HG02678 (cell line): ENCODE measurements at regions not wholly inside any gene's neighbourhood (a gene's known extent, or its start where the extent isn't known, plus 50 kb on each side); places are given as distances from the start of the nearest gene placed in this dataset.
"Not testable (repeated sequence)": the region's sequence is repeated elsewhere in the genome, so short reads cannot be mapped to it uniquely, and the experiment has no call there.

Experiments used
- ATAC-seq: cut with Tn5 transposase; IDR thresholded peaks from one replicate; pipeline ENCODE4 v1.9.1; 2021; ENCODE audit warnings: mild to moderate bottlenecking, moderate library complexity; ENCODE audit not compliant: unreplicated experiment

GRCh38 chr3:107217172-107217571 is 160.1 kb upstream of the CCDC54 start:
- no peak for ATAC-seq

GRCh38 chr3:107218864-107219269 is 158.4 kb upstream of the CCDC54 start:
- no peak for ATAC-seq

GRCh38 chr3:107220538-107220937 is 156.7 kb upstream of the CCDC54 start:
- ATAC-seq = no peak

DNA sequence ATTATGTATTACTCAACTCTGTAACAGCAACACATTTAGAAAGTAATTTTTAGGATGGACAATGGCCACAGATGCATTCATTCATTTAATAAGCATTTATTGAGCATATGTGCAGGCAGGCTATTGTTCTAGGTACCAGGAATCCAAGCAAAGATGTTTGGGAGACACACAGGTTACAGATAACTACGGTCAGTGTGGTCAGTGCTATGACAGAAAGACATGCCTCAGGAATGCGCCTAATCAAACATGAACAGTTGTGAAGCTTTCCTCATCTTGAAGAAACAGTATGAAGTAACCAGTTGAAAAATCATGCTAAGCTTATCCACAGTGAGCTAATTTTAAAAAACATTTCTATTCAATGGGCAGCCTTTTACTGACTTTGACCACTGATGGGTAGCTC is 155.4 kb upstream of the CCDC54 start:
- no peak for ATAC-seq

- no peak for ATAC-seq
Measured at GRCh38 chr3:107222907-107223306, 154.3 kb upstream of the CCDC54 start.

DNA sequence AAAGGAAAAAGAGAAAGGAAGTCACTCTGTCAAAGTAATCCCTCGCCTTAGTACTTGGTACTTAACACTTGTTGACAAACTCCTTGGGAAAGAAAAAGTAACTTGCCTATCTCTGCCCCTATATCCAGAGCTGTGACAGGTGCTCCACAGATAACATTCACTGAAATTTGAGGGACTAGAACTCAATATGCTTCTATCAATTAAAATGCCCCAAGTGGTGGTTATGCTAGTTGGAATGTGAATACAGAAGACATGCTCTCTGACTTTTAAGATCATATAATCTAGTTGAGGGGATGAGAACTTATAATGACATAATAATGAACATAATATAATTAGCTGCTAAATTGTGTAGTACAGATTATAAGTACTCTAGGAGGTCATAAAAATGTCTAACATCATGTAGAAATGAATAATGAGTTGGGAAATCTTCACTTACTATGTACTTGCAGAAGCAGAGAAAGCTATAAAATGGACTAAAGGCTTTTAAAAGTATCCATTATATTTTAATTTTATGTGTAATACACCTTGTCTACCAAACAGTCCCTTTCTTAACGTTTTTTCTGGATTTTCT is 153.1 kb upstream of the CCDC54 start:
- no peak for ATAC-seq

- ATAC-seq = no peak
Measured at GRCh38 chr3:107227091-107227490, 150.1 kb upstream of the CCDC54 start.

- not testable (repeated sequence) for ATAC-seq
Measured at GRCh38 chr3:107233877-107234276, 143.4 kb upstream of the CCDC54 start.

DNA sequence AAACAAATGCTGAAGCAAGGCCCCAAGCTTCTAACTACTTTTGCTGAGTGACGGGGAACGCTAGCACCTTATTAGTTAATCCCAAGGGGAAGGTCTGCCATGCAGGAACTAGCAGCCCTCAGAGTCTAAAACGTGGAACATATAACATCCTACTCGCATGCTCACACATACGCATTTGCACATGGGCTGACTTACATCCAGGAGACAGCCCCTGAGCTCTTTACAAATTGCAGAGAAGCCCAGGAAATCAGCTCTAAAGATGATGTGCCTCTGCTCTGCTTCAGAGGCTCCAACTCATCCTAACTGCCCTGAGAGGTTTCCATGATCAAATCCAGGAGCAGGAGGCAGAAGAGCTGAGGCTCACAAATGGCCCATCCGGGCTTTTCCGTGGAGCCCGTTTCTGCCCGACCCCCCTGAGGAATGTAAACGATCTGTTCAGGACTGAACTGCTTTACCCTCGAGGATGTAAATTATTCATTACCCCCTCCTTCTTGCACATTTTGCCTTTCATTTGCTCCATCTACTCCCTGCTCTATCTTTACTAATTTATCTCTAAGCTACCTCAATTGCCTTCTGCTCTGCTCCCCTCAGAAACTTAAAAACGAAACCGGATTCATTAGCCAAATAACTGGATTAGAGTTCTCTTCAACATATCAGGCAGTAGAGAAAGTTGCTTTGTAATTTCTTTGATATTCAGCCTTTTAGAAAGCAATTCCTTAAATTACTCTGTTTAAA is 141.9 kb upstream of the CCDC54 start:
- ATAC-seq = no peak

DNA sequence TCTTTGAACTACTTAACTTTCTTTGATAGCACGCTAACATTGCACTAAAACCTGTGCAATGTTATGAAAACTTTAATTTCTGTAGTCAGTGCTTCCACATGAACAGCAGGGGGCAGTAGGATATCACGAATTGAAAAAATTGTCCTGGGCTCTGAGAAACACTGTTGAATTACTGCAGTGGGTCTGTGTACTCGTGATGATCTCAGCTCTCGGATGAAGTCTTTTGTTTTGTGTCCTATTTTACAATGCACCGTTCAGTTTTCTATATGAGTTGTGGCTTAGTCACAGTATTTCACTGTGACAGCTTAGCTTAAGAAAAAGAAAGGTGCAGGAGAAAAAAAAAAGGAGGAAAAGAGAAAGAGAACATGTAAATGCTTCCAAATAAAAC is 141.3 kb upstream of the CCDC54 start:
- ATAC-seq = peak; percentile 62

GRCh38 chr3:107236655-107237337 is 140.4 kb upstream of the CCDC54 start:
- ATAC-seq = no peak

GRCh38 chr3:107238787-107239186 is 138.5 kb upstream of the CCDC54 start:
- no peak for ATAC-seq

GRCh38 chr3:107239703-107240102 is 137.5 kb upstream of the CCDC54 start:
- ATAC-seq = no peak

DNA sequence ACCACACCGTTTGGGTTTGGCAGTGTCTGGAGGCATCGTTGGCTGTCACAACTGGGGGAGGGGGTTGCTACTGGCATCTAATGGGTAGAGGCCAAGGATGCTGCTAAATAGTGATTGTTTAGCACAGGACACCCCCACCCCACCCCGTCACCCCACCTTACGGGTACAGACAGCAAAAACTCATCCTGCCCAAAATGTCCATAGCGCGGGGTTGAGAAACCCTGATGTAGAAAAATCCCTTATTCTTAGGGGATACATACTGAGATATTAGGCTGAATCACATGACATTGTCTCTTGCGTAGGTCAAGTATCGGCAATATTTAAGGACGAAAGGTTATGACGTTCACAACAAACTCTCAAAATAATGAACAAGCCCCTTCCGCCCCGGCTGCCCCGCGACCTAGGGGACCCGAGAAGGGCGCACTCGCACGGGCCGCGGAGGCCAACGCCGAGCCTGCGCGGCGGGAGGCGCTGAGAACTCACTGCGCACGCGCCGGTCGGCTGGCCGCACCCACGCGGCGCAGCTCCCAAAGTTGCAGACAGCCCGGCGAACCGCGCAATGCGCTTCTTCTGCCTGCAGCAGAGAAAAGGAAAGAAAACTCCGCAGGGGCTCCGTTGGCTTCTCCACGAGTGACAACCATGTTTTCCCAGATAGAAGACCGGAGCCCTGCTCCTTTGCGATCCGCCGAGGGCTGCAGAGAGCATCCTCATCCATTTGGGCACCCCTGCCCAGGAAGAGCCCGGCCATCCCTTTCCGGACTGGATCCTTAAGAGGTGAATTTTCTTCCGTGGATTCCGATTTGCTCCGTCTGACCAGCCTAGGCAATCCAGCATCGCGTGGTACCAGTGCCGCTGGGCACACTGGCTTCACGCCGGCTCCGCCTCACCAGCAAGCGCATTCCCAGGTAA is 136.8 kb upstream of the CCDC54 start:
- ATAC-seq = peak; percentile 94

DNA sequence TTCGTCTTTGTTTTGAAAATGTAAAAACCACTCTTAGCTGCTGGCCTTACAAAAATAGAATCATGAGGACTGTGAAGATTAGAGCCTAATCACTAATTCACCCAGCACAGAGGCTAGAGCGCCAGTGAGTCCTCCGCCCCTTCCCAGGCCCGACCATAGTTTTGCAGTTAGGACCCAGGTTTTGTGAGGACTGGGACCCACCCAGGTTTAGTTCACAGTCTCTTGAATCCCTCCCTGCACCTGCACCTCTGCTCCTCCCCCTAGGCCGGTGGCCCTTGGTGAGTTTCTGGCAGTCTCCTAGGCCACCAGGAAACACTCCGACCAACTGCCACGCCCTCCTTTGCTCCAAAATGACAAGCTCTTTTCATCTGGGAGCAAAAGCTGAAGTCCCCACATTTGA is 136.0 kb upstream of the CCDC54 start:
- peak; percentile 43 for ATAC-seq

GRCh38 chr3:107242579-107242978 is 134.7 kb upstream of the CCDC54 start:
- ATAC-seq = no peak

DNA sequence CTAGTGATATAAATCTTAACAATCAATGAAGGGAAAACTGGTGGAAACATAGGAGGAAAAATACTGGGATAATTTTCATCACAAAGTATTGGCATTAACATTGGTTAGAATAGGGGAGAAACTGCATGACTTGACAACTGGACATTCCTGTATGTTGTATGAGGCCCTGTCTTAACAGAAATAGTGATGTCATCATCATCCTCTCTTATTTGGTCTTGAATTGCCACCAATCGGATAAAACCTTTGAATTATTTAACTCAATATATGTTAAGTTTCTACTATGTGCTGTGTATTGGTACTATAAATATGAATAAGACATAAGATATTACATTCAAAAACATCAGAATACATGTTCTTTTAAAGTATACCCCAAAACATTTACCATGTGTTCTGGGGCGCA is 130.1 kb upstream of the CCDC54 start:
- ATAC-seq = no peak

DNA sequence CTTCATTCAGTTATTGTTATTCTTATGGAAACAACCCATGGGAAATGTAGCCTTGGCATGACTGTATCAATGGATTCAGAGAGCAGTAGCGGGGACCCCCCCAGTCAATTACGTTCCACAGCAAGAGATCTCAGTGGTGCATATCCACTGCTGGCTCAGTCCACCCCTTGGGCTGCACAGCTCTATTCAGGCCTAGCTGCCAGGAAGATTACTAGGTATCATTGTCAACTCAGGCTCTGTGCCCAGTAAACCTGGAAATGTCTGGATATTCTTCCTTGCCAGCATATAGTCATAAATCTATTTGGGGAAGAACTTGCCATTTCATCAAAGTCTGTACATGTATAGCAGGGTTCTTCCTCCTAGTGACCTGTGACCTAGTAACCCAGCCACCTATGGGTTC is 128.1 kb upstream of the CCDC54 start:
- no peak for ATAC-seq

- no peak for ATAC-seq
Measured at GRCh38 chr3:107250221-107250620, 127.0 kb upstream of the CCDC54 start.

DNA sequence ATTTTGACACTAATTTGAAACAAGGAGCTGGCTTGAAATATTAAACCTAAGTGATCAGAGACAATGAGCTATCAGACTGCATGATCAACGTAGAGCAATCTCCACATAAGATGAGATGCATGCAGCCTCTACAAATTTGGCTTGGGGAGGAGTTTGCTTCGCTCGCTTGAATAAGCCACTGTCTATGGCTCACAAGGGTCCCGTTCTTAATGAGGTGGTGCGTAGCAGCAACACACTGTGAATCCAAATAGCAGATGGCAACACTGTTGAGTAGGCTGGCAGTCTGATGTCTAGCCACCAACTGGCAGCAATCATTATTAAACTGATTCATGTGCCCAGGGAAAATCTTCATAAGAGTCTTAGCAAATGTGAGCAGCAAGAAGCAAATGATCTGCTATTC is 125.4 kb upstream of the CCDC54 start:
- no peak for ATAC-seq

GRCh38 chr3:107256963-107257362 is 120.3 kb upstream of the CCDC54 start:
- ATAC-seq = no peak
